H9 (cell line): ENCODE measurements at regions not wholly inside any gene's neighbourhood (a gene's known extent, or its start where the extent isn't known, plus 50 kb on each side); places are given as distances from the start of the nearest gene placed in this dataset.

Experiments
- DNase-seq: peaks from one replicate; pipeline ENCODE4 v3.0.0-alpha.2; 2017
- H2AFZ ChIP-seq: one replicate; pipeline ENCODE4 v1.6.1; 2013; ENCODE audit warnings: mild to moderate bottlenecking, low read length, control low read depth, moderate library complexity
- H2AK5ac ChIP-seq: 2 replicates; pipeline ENCODE4 v1.6.1; 2013; ENCODE audit warnings: low read length, control low read depth, mixed read lengths; ENCODE audit not compliant: insufficient read length
- H2BK120ac ChIP-seq: one replicate; pipeline ENCODE4 v1.6.1; 2013; ENCODE audit warnings: low read depth, mild to moderate bottlenecking, low read length, control low read depth, inconsistent platforms; ENCODE audit not compliant: poor library complexity, severe bottlenecking
- H2BK12ac ChIP-seq: 2 replicates; pipeline ENCODE4 v1.6.1; 2013; ENCODE audit warnings: low read length, control low read depth, mixed read lengths, low read depth; ENCODE audit not compliant: insufficient read length
- H2BK15ac ChIP-seq: 2 replicates; pipeline ENCODE4 v1.6.1; 2013; ENCODE audit warnings: low read depth, low read length, control low read depth
- H2BK20ac ChIP-seq: one replicate; pipeline ENCODE4 v1.6.1; 2013; ENCODE audit warnings: low read depth, mild to moderate bottlenecking, low read length, control low read depth, inconsistent platforms; ENCODE audit not compliant: poor library complexity, severe bottlenecking
- H2BK5ac ChIP-seq: 2 replicates; pipeline ENCODE4 v1.6.1; 2013; ENCODE audit warnings: low read length, control low read depth, mixed read lengths; ENCODE audit not compliant: insufficient read length
- H3K14ac ChIP-seq: 2 replicates; pipeline ENCODE4 v1.6.1; 2013; ENCODE audit warnings: low read length, control low read depth; ENCODE audit not compliant: insufficient read depth
- H3K18ac ChIP-seq: 2 replicates; pipeline ENCODE4 v1.6.1; 2013; ENCODE audit warnings: low read depth, mild to moderate bottlenecking, mixed read lengths, low read length, control low read depth; ENCODE audit not compliant: insufficient read length
- H3K23ac ChIP-seq: 2 replicates; pipeline ENCODE4 v1.6.1; 2013; ENCODE audit warnings: low read length, control low read depth, mixed read lengths, low read depth; ENCODE audit not compliant: insufficient read length
- H3K23me2 ChIP-seq: 2 replicates; pipeline ENCODE4 v1.6.1; 2013; ENCODE audit warnings: low read depth, mild to moderate bottlenecking, mixed read lengths, low read length, control low read depth; ENCODE audit not compliant: insufficient read length, poor library complexity, severe bottlenecking
- H3K27ac ChIP-seq: 2 replicates; pipeline ENCODE4 v1.5.1; 2013; ENCODE audit warnings: low read length, control low read depth, mixed read lengths, low read depth; ENCODE audit not compliant: insufficient read length
- H3K27me3 ChIP-seq: 2 replicates; pipeline ENCODE4 v1.6.1; 2013; ENCODE audit warnings: low read length, control low read depth, inconsistent platforms; ENCODE audit not compliant: insufficient read depth
- H3K4ac ChIP-seq: 2 replicates; pipeline ENCODE4 v1.6.1; 2013; ENCODE audit warnings: low read depth, mild to moderate bottlenecking, control low read depth, inconsistent platforms, low read length, moderate library complexity
- H3K4me1 ChIP-seq: 2 replicates; pipeline ENCODE4 v1.6.1; 2013; ENCODE audit warnings: low read length, control low read depth, inconsistent platforms; ENCODE audit not compliant: insufficient read depth
- H3K4me2 ChIP-seq: 2 replicates; pipeline ENCODE4 v1.6.1; 2013; ENCODE audit warnings: low read length, control low read depth, mixed read lengths; ENCODE audit not compliant: insufficient read length, insufficient read depth
- H3K56ac ChIP-seq: 2 replicates; pipeline ENCODE4 v1.6.1; 2013; ENCODE audit warnings: low read depth, mild to moderate bottlenecking, mixed read lengths, low read length, control low read depth; ENCODE audit not compliant: insufficient read length
- H3K79me1 ChIP-seq: 2 replicates; pipeline ENCODE4 v1.6.1; 2013; ENCODE audit warnings: low read depth, mild to moderate bottlenecking, moderate library complexity, low read length, control low read depth, inconsistent platforms; ENCODE audit not compliant: insufficient read depth, poor library complexity, severe bottlenecking
- H3K79me2 ChIP-seq: 2 replicates; pipeline ENCODE4 v1.6.1; 2013; ENCODE audit warnings: low read length, control low read depth, inconsistent platforms; ENCODE audit not compliant: insufficient read depth
- H3K9ac ChIP-seq: 2 replicates; pipeline ENCODE4 v1.6.1; 2013; ENCODE audit warnings: low read length, control low read depth, mixed read lengths; ENCODE audit not compliant: insufficient read length; ENCODE audit errors: extremely low read depth
- H3K9me3 ChIP-seq: one replicate; pipeline ENCODE4 v1.6.1; 2013; ENCODE audit warnings: low read depth, low read length, inconsistent platforms; ENCODE audit not compliant: control insufficient read depth
- H3T11ph ChIP-seq: one replicate; pipeline ENCODE4 v1.6.1; 2013; ENCODE audit warnings: mild to moderate bottlenecking, low read length, control low read depth, inconsistent platforms
- H4K20me1 ChIP-seq: one replicate; pipeline ENCODE4 v1.6.1; 2013; ENCODE audit not compliant: control insufficient read depth, insufficient read length, insufficient read depth
- H4K5ac ChIP-seq: 2 replicates; pipeline ENCODE4 v1.6.1; 2013; ENCODE audit warnings: low read depth, mild to moderate bottlenecking, mixed read lengths, low read length, control low read depth; ENCODE audit not compliant: insufficient read length
- H4K8ac ChIP-seq: replicated peaks from 2 replicates; pipeline ENCODE4 v1.6.1; 2013; ENCODE audit warnings: low read length, control low read depth, mixed read lengths, low read depth; ENCODE audit not compliant: insufficient read length
- H4K91ac ChIP-seq: 2 replicates; pipeline ENCODE4 v1.6.1; 2013; ENCODE audit warnings: low read depth, mild to moderate bottlenecking, moderate library complexity, mixed read lengths, low read length, control low read depth; ENCODE audit not compliant: insufficient read length
- H3K27ac Mint-ChIP-seq, 3 experiments: 2 replicates in 2 of 3; 3 replicates in 1 of 3; pipeline ENCODE4 v1.8.0; 2020 to 2021; ENCODE audit warnings: mixed read lengths in 3 of 3, mild to moderate bottlenecking in 1 of 3, moderate library complexity in 1 of 3
- H3K27me3 Mint-ChIP-seq: 2 replicates; pipeline ENCODE4 v1.8.0; 2021; ENCODE audit warnings: low read depth, mild to moderate bottlenecking, moderate library complexity, mixed read lengths
- H3K36me3 Mint-ChIP-seq, 3 experiments: 2 replicates in 2 of 3; 3 replicates in 1 of 3; pipeline ENCODE4 v1.8.0; 2020 to 2021; ENCODE audit warnings: low read depth in 3 of 3, mixed read lengths in 3 of 3; ENCODE audit not compliant: insufficient read depth in 1 of 3
- H3K4me1 Mint-ChIP-seq, 2 experiments: 2 replicates each; pipeline ENCODE4 v1.8.0; 2020; ENCODE audit warnings: mixed read lengths in 2 of 2
- H3K4me3 Mint-ChIP-seq, 2 experiments: 2 replicates in 1 of 2; 3 replicates in 1 of 2; pipeline ENCODE4 v1.8.0; 2020 to 2021; ENCODE audit warnings: mild to moderate bottlenecking in 2 of 2, mixed read lengths in 2 of 2, moderate library complexity in 1 of 2
- H3K9me3 Mint-ChIP-seq, 2 experiments: 2 replicates in 1 of 2; 3 replicates in 1 of 2; pipeline ENCODE4 v1.8.0; 2020; ENCODE audit warnings: mild to moderate bottlenecking in 2 of 2, mixed read lengths in 2 of 2, moderate library complexity in 1 of 2
- CTCF ChIP-seq: fragments of 200-600 bp; sonication (generic); conservative IDR thresholded peaks from 3 replicates; pipeline ENCODE4 v1.8.0; 2021; ENCODE audit warnings: antibody characterized with exemption, mild to moderate bottlenecking
- WGBS: extraction: QIAGEN DNeasy Blood & Tissue Kit; methylation state at CpG from one replicate; pipeline ENCODE4 v1.1.7; 2013; ENCODE audit warnings: missing lambda C conversion rate, low lambda C conversion rate, mixed read lengths; ENCODE audit not compliant: insufficient read length; ENCODE audit errors: extremely low coverage; 5-methylcytosine and 5-hydroxymethylcytosine counted together

DNA sequence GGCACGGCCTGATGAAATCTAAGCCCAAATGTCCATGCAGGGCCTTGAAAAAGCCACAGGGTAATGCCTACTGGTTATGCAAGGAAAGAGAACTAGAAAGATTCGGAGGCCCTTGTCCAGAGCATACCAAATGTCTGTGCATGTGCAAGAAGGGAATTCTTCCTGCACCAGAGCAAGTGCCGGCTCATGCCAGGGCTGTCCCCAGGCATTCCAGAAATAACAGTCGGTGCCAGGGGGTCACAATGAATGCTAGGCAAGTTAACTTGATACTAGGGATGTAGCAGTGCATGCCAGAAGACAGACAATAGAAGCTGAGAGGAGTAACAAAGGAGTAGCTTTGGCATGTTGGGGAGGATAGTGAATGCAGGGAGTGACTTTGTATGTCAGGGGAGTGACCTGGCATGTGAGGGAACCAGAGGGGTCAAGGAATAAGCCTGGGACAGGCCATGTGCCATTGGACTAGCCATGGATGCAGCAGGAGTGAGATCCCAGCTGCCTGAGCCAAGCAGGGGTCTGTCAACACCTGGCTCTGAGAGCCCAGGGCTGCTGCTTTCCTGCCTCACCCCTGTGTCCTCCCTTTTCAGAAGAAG, 119.5 kb upstream of the UNC5B start:
- no peak overlapping the region for H3T11ph ChIP-seq
- no peak overlapping the region for H3K4ac ChIP-seq
- no peaks in the 10 kb centered on the region for H3K79me2 ChIP-seq
- H2BK20ac ChIP-seq: no peak overlapping the region
- no peak overlapping the region for H3K27ac ChIP-seq
- H3K9ac ChIP-seq: no peak overlapping the region
- no peaks in the 10 kb centered on the region for H3K27me3 ChIP-seq
- no peaks in the 10 kb centered on the region; the same call in 1 of the 2 replicates for H3K4me1 ChIP-seq
- no peaks in the 10 kb centered on the region for H3K23me2 ChIP-seq
- H3K36me3 Mint-ChIP-seq: no peaks in the 10 kb centered on the region
- H3K4me2 ChIP-seq: no peak overlapping the region
- no peak overlapping the region for H2BK15ac ChIP-seq
- H3K9me3 Mint-ChIP-seq: no peaks in the 10 kb centered on the region; a peak in 2 of 5 replicates
- H2BK12ac ChIP-seq: no peak overlapping the region
- WGBS: no CpG with 5 or more reads among the region's 4 CpGs
- H3K9me3 ChIP-seq: no peaks in the 10 kb centered on the region
- H4K5ac ChIP-seq: no peak overlapping the region
- no peak for TF ChIP-seq CTCF
- no peaks in the 10 kb centered on the region for H3K79me1 ChIP-seq
- peaks cover 8 to 20% of the 10 kb centered on the region in 2 experiments for H3K4me1 Mint-ChIP-seq
- H3K14ac ChIP-seq: peak overlapping the region; percentile 20; the same call in 1 of the 2 replicates
- no peak overlapping the region for H3K18ac ChIP-seq
- no peak overlapping the region for H3K4me3 Mint-ChIP-seq
- H4K91ac ChIP-seq: no peak overlapping the region
- H3K27ac Mint-ChIP-seq: peak overlapping the region in 1 of 3 experiments; percentile 92; a peak in 2 of 7 replicates
- H4K8ac ChIP-seq: no peak overlapping the region
- peaks cover 20% of the 10 kb centered on the region for H3K27me3 Mint-ChIP-seq
- no peak overlapping the region for H2BK120ac ChIP-seq
- H2BK5ac ChIP-seq: no peak overlapping the region
- no peak overlapping the region for H2AFZ ChIP-seq
- no peak overlapping the region for H3K23ac ChIP-seq
- H2AK5ac ChIP-seq: no peak overlapping the region
- DNase-seq: no peak
- no peaks in the 10 kb centered on the region for H4K20me1 ChIP-seq
- no peak overlapping the region for H3K56ac ChIP-seq
